ENCODE measurements at regions not wholly inside any gene's neighbourhood (a gene's known extent, or its start where the extent isn't known, plus 50 kb on each side); places are given as distances from the start of the nearest gene placed in this dataset.

- no peak for TF ChIP-seq CTCF (IDR thresholded peaks at IDR 0.05)
Measured at GRCh38 chr5:175133185-175133584, 310.8 kb downstream of the DRD1 start.

GRCh38 chr5:175131432-175131831, 312.6 kb downstream of the DRD1 start:
- Histone ChIP-seq H3K4me1 (no peaks in the 10 kb centered on the region), H3K4me3 (no peak overlapping the region), H3K27ac (no peak overlapping the region), H3K36me3 (no peaks in the 10 kb centered on the region), H3K27me3 (no peaks in the 10 kb centered on the region), H3K9me3 (peaks cover 0 to 9% of the 10 kb centered on the region in 2 donors)
- no peak for TF ChIP-seq CTCF (IDR thresholded peaks at IDR 0.05)
- no peak for DNase-seq (ENCODE audit: low spot score)

More at GRCh38 chr5:175133185-175133584, 310.8 kb downstream of the DRD1 start:
- Histone ChIP-seq H3K27me3 (no peaks in the 10 kb centered on the region), H3K4me3 (no peak overlapping the region), H3K9me3 (peaks cover 0 to 13% of the 10 kb centered on the region in 2 donors), H3K36me3 (no peaks in the 10 kb centered on the region), H3K27ac (no peak overlapping the region), H3K4me1 (no peaks in the 10 kb centered on the region)
- no peak for DNase-seq (ENCODE audit: low spot score)

GRCh38 chr5:175129619-175130018, 314.4 kb downstream of the DRD1 start:
- TF ChIP-seq CTCF (IDR thresholded peaks at IDR 0.05) = no peak
- no peak for DNase-seq (ENCODE audit: low spot score)
- no peaks in the 10 kb centered on the region for H3K4me1 ChIP-seq

GRCh38 chr5:175129121-175129520, 314.9 kb downstream of the DRD1 start:
- Histone ChIP-seq H3K36me3 (no peaks in the 10 kb centered on the region), H3K27me3 (no peaks in the 10 kb centered on the region), H3K4me1 (no peaks in the 10 kb centered on the region), H3K9me3 (no peaks in the 10 kb centered on the region), H3K4me3 (no peak overlapping the region), H3K27ac (no peak overlapping the region)
- TF ChIP-seq CTCF (IDR thresholded peaks at IDR 0.05) = no peak
- no peak for DNase-seq (ENCODE audit: low spot score)

More at GRCh38 chr5:175129619-175130018, 314.4 kb downstream of the DRD1 start:
- H3K36me3 ChIP-seq = no peaks in the 10 kb centered on the region
- no peaks in the 10 kb centered on the region for H3K27me3 ChIP-seq
- no peak overlapping the region for H3K27ac ChIP-seq
- H3K9me3 ChIP-seq = no peaks in the 10 kb centered on the region
- H3K4me3 ChIP-seq = no peak overlapping the region

GRCh38 chr5:175124821-175125220, 319.2 kb downstream of the DRD1 start:
- Histone ChIP-seq H3K4me3 (no peak overlapping the region), H3K4me1 (no peaks in the 10 kb centered on the region), H3K27ac (no peak overlapping the region), H3K27me3 (no peaks in the 10 kb centered on the region), H3K36me3 (no peaks in the 10 kb centered on the region), H3K9me3 (peaks cover 0 to 6% of the 10 kb centered on the region in 2 donors)
- DNase-seq (ENCODE audit: low spot score) = no peak
- TF ChIP-seq CTCF (IDR thresholded peaks at IDR 0.05) = no peak

- H3K27me3 ChIP-seq = no peaks in the 10 kb centered on the region
- H3K27ac ChIP-seq = no peak overlapping the region
- no peaks in the 10 kb centered on the region for H3K36me3 ChIP-seq
- no peak for DNase-seq (ENCODE audit: low spot score)
- no peak overlapping the region for H3K4me3 ChIP-seq
- no peaks in the 10 kb centered on the region for H3K4me1 ChIP-seq
- H3K9me3 ChIP-seq = peaks cover 0 to 6% of the 10 kb centered on the region in 2 donors
- TF ChIP-seq CTCF (IDR thresholded peaks at IDR 0.05) = no peak
Measured at GRCh38 chr5:175124251-175124813, 319.6 kb downstream of the DRD1 start.
